ENCODE measurements at regions not wholly inside any gene's neighbourhood (a gene's known extent, or its start where the extent isn't known, plus 50 kb on each side); places are given as distances from the start of the nearest gene placed in this dataset.
"Not testable (repeated sequence)": the region's sequence is repeated elsewhere in the genome, so short reads cannot be mapped to it uniquely, and the experiment has no call there.

- intact Hi-C loops (cut with DNase I) = no loop called here
- no peak overlapping the region for H3K4me3 ChIP-seq
Observed at GRCh38 chr4:146054676-146055075, 116.1 kb upstream of the ZNF827 start.

GRCh38 chr4:146053891-146054290 is 115.3 kb upstream of the ZNF827 start:
- no peak for DNase-seq
- Histone ChIP-seq H3K4me1 (no peaks in the 10 kb centered on the region), H3K27me3 (no peaks in the 10 kb centered on the region), H3K27ac (no peak overlapping the region), H3K9ac (ENCODE audit: low read depth in 2 of 2, low read length in 2 of 2) (no peak overlapping the region), H3K9me3 (no peaks in the 10 kb centered on the region), H3K36me3 (no peaks in the 10 kb centered on the region), H3K4me3 (no peak overlapping the region)
- intact Hi-C loops (cut with DNase I) = no loop called here
- no peak for TF ChIP-seq CTCF (IDR thresholded peaks at IDR 0.05)

More at GRCh38 chr4:146054676-146055075, 116.1 kb upstream of the ZNF827 start:
- Histone ChIP-seq H3K9ac (ENCODE audit: low read depth in 2 of 2, low read length in 2 of 2) (no peak overlapping the region), H3K9me3 (no peaks in the 10 kb centered on the region), H3K27ac (no peak overlapping the region), H3K27me3 (no peaks in the 10 kb centered on the region), H3K4me1 (no peaks in the 10 kb centered on the region), H3K36me3 (no peaks in the 10 kb centered on the region)
- TF ChIP-seq CTCF (IDR thresholded peaks at IDR 0.05) = no peak
- no peak for DNase-seq

- DNase-seq = no peak
- Histone ChIP-seq H3K36me3 (no peaks in the 10 kb centered on the region), H3K9ac (ENCODE audit: low read depth in 2 of 2, low read length in 2 of 2) (no peak overlapping the region), H3K4me1 (no peaks in the 10 kb centered on the region), H3K27ac (no peak overlapping the region), H3K27me3 (no peaks in the 10 kb centered on the region), H3K4me3 (no peak overlapping the region), H3K9me3 (no peaks in the 10 kb centered on the region)
- intact Hi-C loops (cut with DNase I) = no loop called here
- TF ChIP-seq CTCF (IDR thresholded peaks at IDR 0.05) = no peak
Observed at GRCh38 chr4:146051728-146052391, 113.2 kb upstream of the ZNF827 start.

GRCh38 chr4:146051223-146051622 is 112.6 kb upstream of the ZNF827 start:
- no peak for DNase-seq
- TF ChIP-seq CTCF (IDR thresholded peaks at IDR 0.05) = no peak
- no peak overlapping the region for H3K9ac ChIP-seq (ENCODE audit: low read depth in 2 of 2, low read length in 2 of 2)

GRCh38 chr4:146049802-146050201 is 111.2 kb upstream of the ZNF827 start:
- Histone ChIP-seq H3K9me3 (no peaks in the 10 kb centered on the region), H3K27ac (no peak overlapping the region), H3K36me3 (no peaks in the 10 kb centered on the region), H3K27me3 (no peaks in the 10 kb centered on the region), H3K4me3 (no peak overlapping the region), H3K9ac (ENCODE audit: low read depth in 2 of 2, low read length in 2 of 2) (no peak overlapping the region), H3K4me1 (no peaks in the 10 kb centered on the region)
- DNase-seq = no peak
- TF ChIP-seq CTCF (IDR thresholded peaks at IDR 0.05) = no peak
- intact Hi-C loops (cut with DNase I) = no loop called here

More at GRCh38 chr4:146051223-146051622, 112.6 kb upstream of the ZNF827 start:
- no peaks in the 10 kb centered on the region for H3K9me3 ChIP-seq
- no peaks in the 10 kb centered on the region for H3K4me1 ChIP-seq
- H3K27ac ChIP-seq = no peak overlapping the region
- H3K36me3 ChIP-seq = no peaks in the 10 kb centered on the region
- intact Hi-C loops (cut with DNase I) = no loop called here
- H3K27me3 ChIP-seq = no peaks in the 10 kb centered on the region
- H3K4me3 ChIP-seq = no peak overlapping the region

GRCh38 chr4:146047768-146048167 is 109.1 kb upstream of the ZNF827 start:
- H3K36me3 ChIP-seq; H3K27me3 ChIP-seq; H3K9ac ChIP-seq (ENCODE audit: low read depth in 2 of 2, low read length in 2 of 2); H3K4me3 ChIP-seq; DNase-seq; H3K27ac ChIP-seq; intact Hi-C loops (cut with DNase I); H3K4me1 ChIP-seq; H3K9me3 ChIP-seq: not testable (repeated sequence)
